ENCODE measurements at regions not wholly inside any gene's neighbourhood (a gene's known extent, or its start where the extent isn't known, plus 50 kb on each side); places are given as distances from the start of the nearest gene placed in this dataset.

DNA sequence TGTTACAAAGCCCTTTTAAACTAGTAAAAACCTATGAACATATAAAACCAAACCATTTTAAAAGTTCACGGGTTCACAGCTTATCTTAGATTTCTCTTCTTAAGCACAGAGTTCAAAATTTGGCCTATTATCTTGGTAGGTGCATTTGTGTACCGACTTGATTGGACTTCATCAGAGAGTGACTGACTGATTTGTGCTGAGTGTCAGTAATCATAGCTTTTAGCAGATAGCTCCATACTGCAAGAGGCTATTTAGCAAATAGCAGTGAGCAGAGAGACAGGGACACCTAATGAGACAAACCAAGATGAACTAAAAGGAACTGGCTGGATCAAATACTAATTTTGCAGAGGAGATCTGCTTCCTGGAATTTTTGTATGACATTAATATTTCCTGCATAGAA, 274.5 kb downstream of the PRR16 start:
- no peak for DNase-seq

DNA sequence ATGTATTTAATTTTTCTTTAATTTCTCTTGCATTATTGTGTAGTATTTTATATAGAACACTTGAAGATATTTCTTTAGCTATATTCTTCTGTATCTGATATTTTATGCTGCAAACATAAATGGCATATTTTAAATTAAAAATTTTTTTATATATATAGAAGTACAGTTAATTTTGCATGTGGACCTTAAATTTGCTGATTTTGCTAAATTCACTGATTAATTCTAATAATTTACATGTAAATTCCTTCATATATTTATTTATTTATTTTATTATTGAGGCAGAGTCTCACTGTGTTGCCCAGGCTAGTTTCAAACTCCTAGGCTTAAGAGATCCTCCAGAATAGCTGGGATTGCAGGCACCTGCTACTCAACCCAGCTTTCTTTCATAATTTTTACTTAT, 276.9 kb downstream of the PRR16 start:
- DNase-seq, result no peak

DNA sequence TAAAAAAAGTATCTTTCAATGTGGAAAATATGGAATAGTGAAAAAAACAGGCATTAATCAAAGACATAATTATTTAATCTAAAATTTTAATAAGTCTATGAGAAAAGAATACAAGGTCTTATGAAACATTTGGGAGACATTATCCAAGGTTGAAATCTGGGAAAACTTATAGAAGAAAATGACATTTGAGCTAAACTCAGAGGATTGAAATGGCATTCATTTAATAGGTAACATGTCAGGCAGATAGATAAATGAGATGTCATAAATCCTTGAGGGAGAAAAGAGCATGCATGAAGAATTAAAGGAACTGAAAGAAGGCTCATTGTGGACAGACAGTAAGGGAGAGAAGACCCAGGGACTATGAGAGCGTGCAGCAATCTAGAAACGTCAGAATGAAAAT, 284.4 kb downstream of the PRR16 start:
- no peak for DNase-seq

DNA sequence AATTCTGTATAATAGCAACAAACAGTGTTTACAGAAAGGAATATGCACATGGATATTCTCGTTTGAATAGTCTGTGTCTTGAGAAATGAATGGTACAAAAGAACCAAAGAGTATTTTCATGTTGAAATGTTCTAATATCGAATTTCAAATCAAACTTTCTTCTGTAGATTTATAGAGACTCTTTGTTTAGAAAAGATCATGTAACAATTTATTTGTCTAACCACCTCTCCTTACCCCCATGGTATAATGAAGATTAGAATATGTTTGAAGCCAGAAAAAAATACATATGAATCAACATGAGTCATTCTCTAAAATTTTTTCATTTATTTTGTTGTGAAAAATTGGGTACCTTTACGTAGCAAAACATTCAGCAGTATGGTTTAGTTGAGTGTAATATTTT, 285.6 kb downstream of the PRR16 start:
- DNase-seq, result no peak

DNA sequence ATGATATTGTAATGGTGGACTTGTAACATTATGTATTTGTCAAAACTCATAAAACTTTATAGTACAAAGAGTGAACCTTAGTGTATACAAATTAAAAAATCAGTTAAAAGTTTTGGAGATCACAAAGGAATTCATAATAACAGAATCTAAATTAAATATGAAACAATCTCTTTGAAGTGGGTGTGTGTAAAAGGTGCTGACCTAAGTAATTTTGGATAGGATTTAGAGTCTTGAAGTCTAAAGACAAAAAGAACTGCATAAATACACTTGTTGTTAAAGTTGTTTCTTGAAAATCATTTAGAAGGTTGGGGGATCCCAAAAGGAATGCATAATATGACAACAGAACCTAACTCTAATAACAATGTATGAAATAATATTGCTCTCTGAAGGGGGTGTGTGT, 295.5 kb downstream of the PRR16 start:
- no peak for DNase-seq

DNA sequence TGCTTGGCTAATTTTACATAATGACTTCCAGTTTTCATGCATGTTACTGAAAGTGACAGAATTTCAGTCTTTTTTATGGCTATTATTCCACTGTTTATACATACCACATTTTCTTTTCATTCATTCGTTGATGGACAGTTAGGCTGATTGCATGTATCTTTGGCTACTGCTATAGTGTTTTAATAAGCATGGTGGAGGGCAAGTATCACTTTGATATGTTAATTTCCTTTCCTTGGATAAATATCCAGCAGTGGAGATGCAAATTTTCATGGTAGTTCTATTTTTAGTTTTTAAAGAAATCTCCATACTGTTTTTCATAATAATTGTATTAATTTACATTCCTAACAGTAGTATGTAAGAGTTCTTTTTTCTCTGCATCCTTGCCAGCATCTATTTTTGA, 297.9 kb downstream of the PRR16 start:
- DNase-seq, result no peak

DNA sequence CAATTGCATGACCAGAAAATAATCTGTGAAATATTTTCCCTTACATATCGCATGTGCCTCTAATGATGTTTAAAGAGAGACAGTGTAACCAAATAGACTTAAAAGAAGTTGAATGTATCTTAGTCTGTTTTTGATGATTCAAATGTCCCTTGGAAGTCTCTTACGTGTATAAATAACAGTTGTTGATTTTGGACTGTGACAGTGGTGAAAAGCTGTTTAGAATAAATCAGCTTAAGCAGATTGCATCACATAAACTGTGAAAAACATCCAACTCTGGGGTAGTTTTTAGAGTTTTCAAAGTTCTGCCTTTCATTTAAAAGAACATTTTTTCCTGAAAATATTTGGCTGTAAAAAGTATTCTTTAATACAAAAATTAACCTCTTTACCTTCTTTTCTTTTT, 301.1 kb downstream of the PRR16 start:
- DNase-seq, result no peak

DNA sequence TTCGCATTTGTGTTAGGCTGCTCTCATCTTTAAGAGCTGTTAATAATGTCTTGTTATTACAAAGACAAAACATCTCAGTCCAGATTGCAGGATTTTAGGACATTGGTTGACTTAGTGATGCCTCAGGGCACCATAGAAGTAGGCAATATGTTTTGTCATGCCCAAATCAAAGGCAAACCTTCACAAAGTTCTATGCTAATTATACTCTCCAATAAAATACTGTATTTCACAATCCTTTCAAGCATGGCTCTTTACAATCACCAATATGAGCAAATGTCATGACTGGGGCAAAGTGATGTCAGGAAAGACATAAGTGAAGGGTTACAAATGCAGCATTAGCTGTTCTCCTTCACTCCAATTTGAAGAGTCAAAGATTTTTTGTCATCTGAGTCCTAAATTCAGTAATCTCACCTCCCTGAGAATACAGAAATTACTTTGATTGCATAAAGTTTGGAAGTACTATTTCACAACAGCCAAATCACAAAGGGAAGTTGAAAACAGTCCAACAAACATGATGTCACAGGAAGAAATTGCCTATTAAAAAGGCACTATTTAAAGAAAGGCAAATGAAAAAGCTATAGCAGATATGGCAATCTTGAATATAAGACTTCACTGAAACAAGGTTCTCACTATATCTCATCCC, 303.2 kb downstream of the PRR16 start:
- peak; percentile 15 to 35 for DNase-seq

DNA sequence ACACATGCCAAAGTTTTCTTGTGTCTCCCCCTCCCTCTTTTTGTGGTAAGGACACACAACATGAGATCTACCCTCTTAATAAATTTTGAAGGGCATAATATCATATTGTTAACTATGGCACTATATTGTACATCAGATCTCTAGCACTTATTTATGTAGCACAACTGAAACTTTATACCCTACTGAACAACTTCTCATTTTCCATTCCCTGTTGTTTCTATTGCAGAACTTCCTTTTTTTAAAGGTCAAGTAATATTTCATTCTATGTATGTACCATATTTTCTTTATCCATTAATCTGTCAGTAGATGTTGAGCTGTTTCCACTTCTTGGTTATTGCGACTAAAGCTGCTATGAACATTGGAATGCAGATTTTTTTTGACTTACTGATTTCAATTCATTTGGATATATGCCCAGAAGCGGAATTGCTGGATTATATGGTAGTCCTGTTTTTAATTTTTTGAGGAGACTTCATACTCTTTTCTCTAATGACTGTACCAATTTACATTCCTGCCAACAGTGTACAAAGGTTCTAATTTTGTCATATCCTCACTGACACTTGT, 305.3 kb downstream of the PRR16 start:
- peak in 1 of 2 donors; percentile 11 for DNase-seq

DNA sequence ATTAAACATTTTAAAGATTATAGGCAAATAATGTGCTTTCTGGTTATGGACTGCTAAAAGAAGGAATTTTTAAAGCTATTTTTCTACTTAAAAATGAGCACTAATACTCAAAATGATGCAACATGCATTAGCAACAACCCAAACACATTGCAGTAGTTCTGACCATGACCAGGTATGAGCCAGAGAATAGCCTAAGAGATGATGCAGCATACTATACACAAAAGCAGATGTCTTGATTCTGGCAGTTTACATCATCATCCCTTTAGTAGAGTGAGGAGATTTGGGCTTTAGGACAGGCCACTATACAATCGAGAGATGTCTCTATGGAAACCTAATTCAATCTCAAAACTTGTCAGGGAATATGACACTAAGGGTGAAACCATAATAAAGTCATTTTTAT, 307.1 kb downstream of the PRR16 start:
- DNase-seq, result no peak

DNA sequence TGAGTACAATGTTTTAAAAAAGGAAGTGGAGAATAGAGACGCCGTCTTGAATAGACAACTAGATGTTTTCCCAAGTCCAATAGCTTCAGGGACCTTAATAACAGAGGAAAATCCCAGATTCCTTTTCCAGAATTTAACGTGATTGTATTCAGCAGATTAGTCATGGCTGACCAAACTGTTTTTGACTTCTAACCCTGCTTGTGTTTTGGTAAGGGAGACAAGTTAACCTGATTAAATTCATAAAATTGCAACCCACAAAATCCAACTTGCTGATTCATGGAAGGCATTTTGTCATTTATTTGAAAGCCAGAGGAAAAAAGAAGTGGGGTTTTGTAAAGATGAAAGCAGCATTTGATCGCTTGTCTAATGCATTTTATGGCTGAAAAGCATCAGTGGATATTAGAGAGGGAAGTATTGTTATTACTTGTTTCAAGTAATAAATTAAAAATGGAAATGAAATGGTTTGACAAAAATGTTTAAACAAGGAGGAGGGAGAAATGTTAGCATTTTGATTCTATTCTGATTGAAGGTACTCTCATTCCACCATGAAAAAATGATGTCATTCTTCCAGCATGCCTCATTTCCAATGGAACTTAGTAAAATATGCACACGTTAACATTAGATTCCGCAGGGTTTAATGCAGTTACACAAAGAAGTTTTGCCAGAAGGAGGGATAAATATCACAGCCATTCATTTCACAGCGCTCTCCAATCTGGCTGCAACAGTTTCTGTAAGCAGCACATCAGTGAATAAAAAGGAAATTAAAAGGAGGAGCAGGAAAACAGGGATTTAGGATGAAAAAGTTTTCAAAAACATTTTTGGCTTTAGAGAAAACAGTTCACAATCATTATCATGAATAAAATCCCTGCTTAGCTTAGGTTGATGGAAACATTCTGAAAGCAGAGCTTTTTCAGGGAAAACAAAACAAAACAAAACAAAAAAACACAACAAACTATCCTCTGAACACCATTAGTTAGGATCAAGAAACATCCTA, 314.7 kb downstream of the PRR16 start:
- DNase-seq, result no peak

DNA sequence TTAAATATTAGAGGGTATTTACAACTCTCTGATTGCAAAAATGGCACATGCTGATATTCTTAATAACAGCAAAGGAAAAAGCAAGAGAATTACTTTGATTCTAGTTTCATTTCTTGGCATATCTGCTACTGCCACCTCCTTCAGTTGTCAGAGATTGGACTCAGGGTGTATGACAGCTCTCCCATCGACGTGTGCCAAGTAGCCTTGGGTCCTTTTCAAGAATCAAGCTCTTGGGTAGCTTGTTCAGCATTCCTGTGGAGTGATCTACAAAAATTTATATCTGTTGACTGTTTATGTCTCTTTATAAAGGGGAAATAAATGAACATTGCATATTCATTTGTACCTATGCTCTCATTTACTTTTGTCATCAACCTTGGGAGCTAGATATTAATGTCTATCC, 315.6 kb downstream of the PRR16 start:
- no peak for DNase-seq

DNA sequence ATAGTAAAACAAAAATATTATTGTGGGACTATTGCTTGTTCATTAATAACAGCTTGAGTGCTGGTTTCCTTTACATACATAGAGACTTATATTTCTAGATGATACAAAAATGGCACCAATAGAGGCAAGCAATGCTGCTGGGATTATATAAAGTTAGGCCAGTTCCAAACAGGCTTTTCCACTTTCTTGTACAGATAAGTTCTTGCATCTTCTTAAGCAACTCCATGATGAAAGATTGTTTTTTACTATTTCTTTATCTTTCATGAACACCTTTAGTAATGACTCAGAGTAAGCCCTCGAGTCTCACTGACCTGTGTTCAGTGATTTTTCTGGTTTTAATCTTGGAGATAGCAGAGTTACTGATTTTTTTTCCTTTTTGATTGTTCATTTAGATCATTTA, 324.4 kb downstream of the PRR16 start:
- no peak for DNase-seq

DNA sequence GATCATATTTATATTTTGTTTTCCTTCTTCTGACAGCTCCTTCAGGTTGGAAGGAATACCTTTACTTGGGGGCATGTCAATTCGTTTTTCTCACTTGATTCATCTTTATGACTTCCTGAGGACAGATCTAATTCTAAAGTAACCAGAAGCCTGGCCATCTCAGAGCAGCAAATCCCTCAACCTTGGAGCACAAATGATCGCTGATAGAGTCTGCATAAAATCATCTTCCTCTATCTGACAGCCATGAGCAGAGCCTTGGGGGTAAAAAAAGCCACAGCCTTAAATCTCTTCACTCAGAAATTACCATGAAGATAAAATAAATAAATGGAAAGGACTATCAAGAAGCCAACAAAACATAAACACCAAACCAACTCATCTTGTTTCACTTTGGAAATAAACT, 325.8 kb downstream of the PRR16 start:
- DNase-seq, result no peak

DNA sequence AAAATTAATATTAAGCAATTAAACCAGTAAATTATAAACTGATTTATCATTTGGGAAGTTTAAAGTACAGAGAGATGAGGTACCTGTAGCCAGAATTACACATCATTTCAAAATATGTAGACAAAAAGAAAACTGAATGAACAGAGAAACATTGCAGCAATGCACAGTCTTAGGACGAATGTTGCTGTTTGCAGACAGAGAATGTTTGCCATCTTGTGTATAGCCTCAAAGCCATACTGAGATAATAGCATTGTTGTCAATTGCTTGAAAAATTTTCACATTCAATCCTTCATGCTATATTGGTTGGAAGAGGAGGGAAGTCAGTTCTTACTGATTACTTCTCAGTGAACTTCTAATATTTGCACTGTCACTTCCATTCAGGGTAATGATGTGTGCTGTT, 326.2 kb downstream of the PRR16 start:
- no peak for DNase-seq

DNA sequence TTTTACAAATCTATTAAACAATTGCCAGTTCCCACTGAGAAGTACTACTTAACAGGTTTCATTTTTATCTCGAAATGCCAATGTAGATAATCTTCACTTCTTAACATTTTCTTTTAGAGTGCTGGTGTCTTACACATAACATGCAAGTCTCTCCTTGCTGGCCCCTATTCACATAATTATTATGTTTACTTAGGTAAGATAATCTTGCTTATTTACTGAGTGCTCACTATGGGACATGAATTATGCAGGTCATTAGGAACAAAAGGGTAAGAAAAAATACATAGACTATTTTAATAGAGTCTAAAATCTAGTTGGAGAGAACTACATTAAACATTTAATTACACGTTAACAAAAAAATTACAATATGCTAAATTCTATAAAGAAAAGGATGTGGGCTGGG, 328.4 kb downstream of the PRR16 start:
- no peak for DNase-seq

DNA sequence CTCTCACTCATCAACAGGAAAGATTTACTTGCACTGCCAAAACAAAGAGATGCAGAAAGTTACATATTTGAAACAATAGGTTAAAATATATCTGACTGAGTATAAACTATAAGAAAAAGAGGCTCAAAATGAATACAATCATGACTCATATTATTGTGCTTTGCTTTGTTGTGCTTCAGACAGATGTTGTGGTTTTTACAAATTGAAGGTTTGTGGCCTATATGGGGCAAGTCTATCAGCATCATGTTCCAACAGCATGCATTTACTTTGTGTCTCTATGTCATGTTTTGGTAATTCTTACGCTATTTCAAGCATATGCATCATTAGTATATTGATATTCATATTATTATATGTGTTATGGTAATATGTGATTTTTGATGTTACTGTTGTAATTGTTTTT, 330.0 kb downstream of the PRR16 start:
- no peak for DNase-seq

DNA sequence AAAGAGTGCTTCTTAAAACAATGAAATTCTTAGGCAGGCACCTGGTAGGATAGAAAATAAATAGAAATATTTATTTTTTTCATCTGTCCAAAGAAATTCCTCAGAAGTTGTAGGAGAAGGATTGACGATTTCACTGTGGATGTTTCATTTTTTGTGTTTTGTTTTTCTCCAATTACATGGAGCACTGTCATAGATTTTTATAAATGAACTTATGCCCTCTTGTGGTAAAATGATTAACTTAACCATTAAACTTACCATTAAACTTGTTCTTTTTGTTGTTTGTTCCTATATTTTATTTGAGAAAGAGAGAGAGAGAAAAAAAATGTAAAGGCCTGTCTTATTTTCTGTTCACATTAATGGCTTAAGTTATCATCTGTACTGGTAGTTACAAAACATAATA, 339.2 kb downstream of the PRR16 start:
- no peak for DNase-seq

DNA sequence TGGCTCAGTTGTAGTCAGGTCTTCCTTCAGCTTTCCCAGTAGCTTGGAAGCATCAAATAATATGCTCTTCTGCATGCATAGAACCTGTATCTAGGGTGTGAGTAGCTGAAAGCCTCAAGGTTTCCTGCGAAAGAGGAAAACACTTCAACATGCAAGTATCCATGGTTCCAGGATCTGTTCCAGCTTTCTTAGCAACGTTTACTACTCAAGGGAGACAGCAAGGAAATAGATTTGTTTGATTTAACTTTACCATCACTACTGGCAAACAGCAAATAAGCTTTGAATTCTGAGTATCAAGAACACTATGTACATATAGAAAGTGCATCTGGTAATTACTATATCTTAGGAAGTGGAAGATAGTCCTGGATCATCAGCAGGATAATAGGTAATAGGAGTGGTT, 341.0 kb downstream of the PRR16 start:
- no peak for DNase-seq

DNA sequence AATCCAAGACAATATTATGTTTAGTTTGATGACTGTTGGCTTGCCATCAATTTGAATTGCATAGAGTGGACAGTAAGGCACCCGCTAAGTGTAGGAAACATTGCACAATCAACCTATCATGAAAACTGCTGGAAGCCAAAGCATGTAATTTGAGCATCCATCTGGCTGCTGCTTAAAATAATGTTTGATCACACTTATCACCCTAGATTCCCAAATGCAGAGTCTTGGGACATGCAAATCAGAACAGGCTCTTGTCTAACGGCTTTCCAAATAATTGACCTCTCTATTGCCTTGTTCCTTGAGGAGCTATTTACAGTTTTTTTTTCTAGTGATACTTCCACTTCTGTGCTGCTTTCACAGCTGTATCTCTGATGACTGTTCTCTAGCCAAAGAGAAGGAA, 342.1 kb downstream of the PRR16 start:
- DNase-seq, result no peak

DNA sequence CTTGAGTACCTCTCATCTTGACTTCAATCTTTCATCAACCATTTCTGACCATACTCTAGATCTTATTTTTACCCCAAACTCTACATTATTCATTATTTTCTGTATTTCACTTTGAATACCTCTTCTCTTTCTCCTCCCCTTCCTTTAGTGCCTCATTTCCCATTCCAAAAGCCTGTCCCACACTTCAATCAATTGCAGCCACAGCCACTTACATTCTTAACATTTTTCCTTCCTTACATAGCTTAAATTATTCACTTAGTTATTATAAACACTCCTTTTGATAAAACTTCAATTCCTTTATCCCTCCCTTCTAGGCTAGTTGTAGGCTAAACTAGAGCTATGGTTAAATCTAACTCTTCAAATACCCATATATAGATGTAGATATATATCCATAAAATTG, 344.0 kb downstream of the PRR16 start:
- no peak for DNase-seq

DNA sequence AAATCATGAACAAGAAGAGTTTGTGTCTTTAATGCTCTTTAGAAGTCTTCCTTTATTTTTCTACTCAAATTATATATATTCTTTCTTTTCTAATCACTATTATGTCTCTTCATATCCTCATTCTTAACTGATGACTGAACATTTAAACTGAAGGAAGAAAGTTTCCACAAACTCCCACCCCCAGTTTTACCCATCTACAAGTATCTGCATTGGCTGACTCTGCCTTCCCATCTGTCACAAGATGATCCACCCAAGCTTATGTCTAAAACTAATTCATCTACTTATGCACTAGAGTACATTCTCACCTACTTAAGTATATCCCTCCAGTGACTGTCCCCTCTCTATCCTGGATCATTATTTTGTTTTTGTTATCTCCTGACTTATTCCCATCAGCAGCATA, 344.5 kb downstream of the PRR16 start:
- no peak for DNase-seq

DNA sequence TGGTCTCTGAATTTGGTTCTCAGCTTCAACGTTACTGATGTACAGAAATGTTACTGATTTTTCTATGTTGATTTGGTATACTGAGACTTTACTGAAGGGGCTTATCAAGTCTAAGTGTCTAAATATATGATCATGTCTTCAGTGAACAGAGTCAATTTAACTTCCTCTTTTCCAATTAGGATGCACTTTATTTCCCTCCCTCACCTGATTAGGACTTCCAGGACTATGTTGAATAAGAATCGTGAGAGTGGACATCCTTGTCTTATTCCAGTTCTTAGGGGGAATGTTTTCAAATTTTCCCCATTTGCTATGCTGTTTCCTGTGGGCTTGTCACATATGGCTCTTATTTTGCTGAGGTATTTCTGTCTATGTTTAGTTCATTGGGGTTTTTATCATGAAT, 349.5 kb downstream of the PRR16 start:
- no peak for DNase-seq

Data from inflammatory macrophage (primary cell).